Parathyroid adenoma (tissue), 2 donors: ENCODE measurements at regions not wholly inside any gene's neighbourhood (a gene's known extent, or its start where the extent isn't known, plus 50 kb on each side); places are given as distances from the start of the nearest gene placed in this dataset.

Experiments
- H2AFZ ChIP-seq: fragments of 300-600 bp; sonication (generic); one replicate; pipeline ENCODE4 v1.7.0; 2017; ENCODE audit warnings: antibody characterized with exemption, mild to moderate bottlenecking
- H3K27ac ChIP-seq: fragments of 300-600 bp; sonication (generic); one replicate; pipeline ENCODE4 v1.7.0; 2017
- H3K27me3 ChIP-seq: fragments of 300-600 bp; sonication (generic); one replicate; pipeline ENCODE4 v1.7.0; 2017; ENCODE audit warnings: low read length; ENCODE audit not compliant: control insufficient read depth, insufficient read depth
- H3K36me3 ChIP-seq: fragments of 300-600 bp; sonication (generic); one replicate; pipeline ENCODE4 v1.7.0; 2017; ENCODE audit warnings: low read length; ENCODE audit not compliant: control insufficient read depth, insufficient read depth
- H3K4me1 ChIP-seq: fragments of 300-600 bp; sonication (generic); one replicate; pipeline ENCODE4 v1.7.0; 2017; ENCODE audit warnings: control low read depth
- H3K4me2 ChIP-seq: fragments of 300-600 bp; sonication (generic); one replicate; pipeline ENCODE4 v1.7.0; 2017; ENCODE audit warnings: low read length
- H3K4me3 ChIP-seq: fragments of 300-600 bp; sonication (generic); one replicate; pipeline ENCODE4 v1.7.0; 2017; ENCODE audit warnings: low read depth, low read length
- H3K79me2 ChIP-seq: fragments of 300-600 bp; sonication (generic); one replicate; pipeline ENCODE4 v1.7.0; 2017; ENCODE audit warnings: control low read depth
- H3K9ac ChIP-seq: fragments of 300-600 bp; sonication (generic); one replicate; pipeline ENCODE4 v1.7.0; 2017; ENCODE audit warnings: mild to moderate bottlenecking
- H3K9me3 ChIP-seq: fragments of 300-600 bp; sonication (generic); one replicate; pipeline ENCODE4 v1.7.0; 2017; ENCODE audit warnings: low read length; ENCODE audit not compliant: control insufficient read depth
- CTCF ChIP-seq: fragments of 300-600 bp; sonication (generic); IDR thresholded peaks from one replicate; pipeline ENCODE4 v1.7.0; 2017; ENCODE audit warnings: antibody characterized with exemption, mild to moderate bottlenecking
- donor health status: primary hyperparathyroidism.

- H3K27ac ChIP-seq, result no peak overlapping the region
- no peak for TF ChIP-seq CTCF
- H3K9me3 ChIP-seq, result no peaks in the 10 kb centered on the region
- no peak overlapping the region for H3K4me3 ChIP-seq
- H3K9ac ChIP-seq, result no peak overlapping the region
- no peaks in the 10 kb centered on the region for H3K79me2 ChIP-seq
- H2AFZ ChIP-seq, result no peak overlapping the region
- no peaks in the 10 kb centered on the region for H3K36me3 ChIP-seq
- H3K4me2 ChIP-seq, result no peak overlapping the region
- H3K4me1 ChIP-seq, result no peaks in the 10 kb centered on the region
- no peaks in the 10 kb centered on the region for H3K27me3 ChIP-seq
Observed at GRCh38 chr3:103002425-103003176, 567.8 kb downstream of the ZPLD1 start.

DNA sequence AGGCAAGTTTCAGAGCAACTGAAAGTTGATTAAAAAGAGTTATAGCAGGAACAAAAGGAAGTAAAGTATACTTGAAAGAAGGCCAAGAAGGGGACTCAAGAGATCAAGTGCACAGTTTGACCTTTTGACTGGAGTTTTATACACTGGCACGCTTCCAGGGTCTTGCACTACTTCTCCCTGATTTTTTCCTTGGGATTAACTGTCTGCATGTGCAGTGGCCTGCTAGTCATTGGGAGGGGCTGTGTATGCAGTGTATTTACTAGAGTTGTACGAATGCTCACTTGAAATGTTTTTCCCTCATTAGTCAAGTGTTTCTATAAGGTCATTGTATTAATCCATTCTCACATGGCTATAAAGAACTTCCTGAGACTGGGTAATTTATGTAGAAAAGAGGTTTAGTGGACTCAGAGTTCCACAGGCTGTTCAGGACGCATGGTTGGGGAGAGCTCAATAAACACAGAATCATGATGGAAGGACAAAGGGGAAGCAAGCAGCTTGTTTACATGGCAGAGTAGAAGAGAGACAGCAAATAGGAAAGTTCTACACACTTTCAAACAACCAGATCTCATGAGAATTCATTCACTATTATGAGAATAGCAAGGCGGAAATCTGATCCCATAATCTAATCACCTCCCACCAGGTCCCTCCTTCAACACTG lies 571.8 kb downstream of the ZPLD1 start:
- H3K9ac ChIP-seq, result no peak overlapping the region
- H3K27ac ChIP-seq, result no peak overlapping the region
- H3K36me3 ChIP-seq, result no peaks in the 10 kb centered on the region
- H3K9me3 ChIP-seq, result no peaks in the 10 kb centered on the region
- H3K27me3 ChIP-seq, result no peaks in the 10 kb centered on the region
- H3K4me3 ChIP-seq, result no peak overlapping the region
- no peaks in the 10 kb centered on the region for H3K4me1 ChIP-seq
- no peak overlapping the region for H2AFZ ChIP-seq
- H3K79me2 ChIP-seq, result no peaks in the 10 kb centered on the region
- H3K4me2 ChIP-seq, result no peak overlapping the region
- no peak for TF ChIP-seq CTCF

DNA sequence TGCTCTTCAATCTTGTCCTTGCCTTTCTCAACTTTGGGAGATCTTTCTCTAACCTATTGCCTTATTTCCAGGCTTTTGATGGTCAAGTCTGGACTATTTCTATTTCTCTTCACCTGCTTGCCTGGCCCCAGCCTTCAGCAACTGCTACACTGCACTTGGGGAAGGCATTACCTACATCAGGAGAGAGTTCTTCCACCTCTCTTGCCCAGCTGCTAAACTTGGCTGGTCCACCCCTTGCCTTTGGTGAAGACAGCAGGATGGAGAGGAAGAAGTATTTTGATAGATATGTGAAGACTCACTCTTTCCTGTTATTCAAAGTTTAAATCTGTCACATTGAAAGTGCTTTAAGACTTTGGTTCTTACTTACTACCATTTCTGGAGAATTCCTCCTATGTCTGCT lies 574.8 kb downstream of the ZPLD1 start:
- Histone ChIP-seq H3K27ac (no peak overlapping the region), H3K9ac (no peak overlapping the region), H3K9me3 (no peaks in the 10 kb centered on the region), H3K4me3 (no peak overlapping the region), H3K36me3 (no peaks in the 10 kb centered on the region), H3K4me1 (no peaks in the 10 kb centered on the region), H3K27me3 (no peaks in the 10 kb centered on the region), H2AFZ (no peak overlapping the region), H3K4me2 (no peak overlapping the region), H3K79me2 (no peaks in the 10 kb centered on the region)
- TF ChIP-seq CTCF, result no peak

DNA sequence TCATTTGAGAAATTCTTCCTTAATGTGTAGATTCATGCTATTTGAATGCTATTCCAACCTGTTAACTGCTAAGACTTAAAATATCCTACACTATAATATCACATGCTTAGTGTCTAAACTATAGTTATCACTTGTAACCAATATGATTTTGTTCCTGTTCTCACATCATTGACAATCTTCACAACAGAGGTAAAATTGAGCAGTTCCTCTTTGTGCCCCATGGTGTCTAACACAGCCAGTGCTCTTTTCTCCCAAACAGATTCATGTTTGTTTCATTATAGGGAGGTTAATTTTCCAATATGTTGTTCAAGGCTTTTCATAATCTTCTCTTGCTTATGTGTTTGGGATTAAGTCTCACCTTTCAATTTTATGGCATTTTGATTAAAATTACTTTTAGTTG lies 591.1 kb downstream of the ZPLD1 start:
- no peak overlapping the region for H3K27ac ChIP-seq
- H2AFZ ChIP-seq, result no peak overlapping the region
- H3K9ac ChIP-seq, result no peak overlapping the region
- no peaks in the 10 kb centered on the region for H3K79me2 ChIP-seq
- no peak for TF ChIP-seq CTCF
- no peak overlapping the region for H3K4me2 ChIP-seq
- no peaks in the 10 kb centered on the region for H3K4me1 ChIP-seq
- no peak overlapping the region for H3K4me3 ChIP-seq
- no peaks in the 10 kb centered on the region for H3K27me3 ChIP-seq
- H3K36me3 ChIP-seq, result no peaks in the 10 kb centered on the region
- H3K9me3 ChIP-seq, result no peaks in the 10 kb centered on the region

DNA sequence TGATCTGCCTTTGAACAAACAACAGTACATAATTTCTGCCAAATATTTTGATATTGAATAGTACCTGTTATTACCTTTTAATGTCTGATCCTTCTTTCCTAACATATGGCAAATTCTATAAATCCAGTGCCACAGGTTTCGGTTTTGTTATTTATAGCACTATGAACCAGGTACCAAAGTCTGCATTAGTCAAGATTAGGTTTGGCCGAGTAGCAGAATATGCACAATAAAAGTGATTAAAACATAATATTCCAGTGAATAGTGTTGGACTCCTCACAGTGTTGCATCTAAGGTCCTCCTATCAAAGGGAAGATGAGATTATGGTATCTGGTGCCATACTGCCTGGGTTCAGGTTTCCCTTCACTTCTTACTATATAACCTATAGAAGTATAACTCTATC lies 599.0 kb downstream of the ZPLD1 start:
- H3K27me3 ChIP-seq, result no peaks in the 10 kb centered on the region
- TF ChIP-seq CTCF, result no peak
- H3K27ac ChIP-seq, result no peak overlapping the region
- H3K4me1 ChIP-seq, result no peaks in the 10 kb centered on the region
- H3K4me2 ChIP-seq, result no peak overlapping the region
- no peak overlapping the region for H3K9ac ChIP-seq
- no peaks in the 10 kb centered on the region for H3K36me3 ChIP-seq
- no peak overlapping the region for H2AFZ ChIP-seq
- no peak overlapping the region for H3K4me3 ChIP-seq
- no peaks in the 10 kb centered on the region for H3K79me2 ChIP-seq
- no peaks in the 10 kb centered on the region for H3K9me3 ChIP-seq
